T47D (cell line): ENCODE measurements at regions not wholly inside any gene's neighbourhood (a gene's known extent, or its start where the extent isn't known, plus 50 kb on each side); places are given as distances from the start of the nearest gene placed in this dataset.
"Not testable (repeated sequence)": the region's sequence is repeated elsewhere in the genome, so short reads cannot be mapped to it uniquely, and the experiment has no call there.

ENCODE experiments used
- DNase-seq, 2 experiments: peaks; one replicate each; pipeline versions ENCODE4 v3.0.0 to v3.0.0-alpha.2; 2011 to 2012; ENCODE audit warnings: low read depth in 1 of 2, low spot score in 1 of 2
- JUND ChIP-seq: IDR thresholded peaks from 2 replicates; pipeline ENCODE4 v1.6.1; 2012; ENCODE audit warnings: low read depth
- in situ Hi-C: cut with HindIII; loops from 2 replicates; pipeline ENCODE4 v1.10.0; 2016; ENCODE audit warnings: low sequenced_read_pairs, low pct_unique_long_range_greater_than_20kb

DNA sequence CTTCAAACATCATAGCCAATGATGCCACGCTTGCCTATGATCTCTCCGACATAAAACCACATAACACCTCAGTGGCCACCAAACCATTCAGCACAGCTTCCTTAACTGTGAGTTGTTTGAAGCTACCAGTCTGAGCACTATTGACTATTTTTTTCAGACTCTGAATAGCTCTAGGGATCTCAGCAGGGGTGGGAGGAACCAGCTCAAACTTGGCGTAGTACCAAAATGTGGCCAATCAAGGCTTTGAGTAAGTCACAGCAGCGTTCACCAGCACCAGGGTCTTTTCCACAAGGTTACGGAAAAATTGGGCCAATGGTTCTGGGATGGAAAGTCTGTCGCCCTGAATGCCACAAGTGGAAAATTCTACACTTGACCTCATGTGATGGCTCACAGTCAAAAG is 70.6 kb downstream of the SMPDL3A start:
- in situ Hi-C loops, result no loop called here
- DNase-seq, result no peak
- no peak for TF ChIP-seq JUND

DNA sequence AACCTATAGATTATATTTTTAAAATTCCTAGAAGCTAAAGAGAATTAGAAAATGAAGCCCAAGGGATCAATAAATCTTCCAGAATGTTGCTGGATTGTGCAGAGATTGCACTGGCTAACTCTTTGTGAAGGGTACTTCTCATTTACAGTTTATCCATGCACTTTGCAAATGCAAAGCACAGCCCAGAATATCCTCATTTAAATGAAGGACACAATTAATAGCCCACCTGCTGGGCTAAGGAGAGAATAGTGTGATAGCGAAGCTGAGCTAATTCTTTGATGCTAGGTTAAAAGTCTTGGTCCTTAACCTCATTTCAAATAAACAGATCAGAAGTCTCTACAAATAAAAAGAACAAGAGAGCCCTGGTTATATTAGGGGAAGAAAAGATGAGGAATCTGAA is 72.5 kb downstream of the SMPDL3A start:
- no peak for DNase-seq
- no peak for TF ChIP-seq JUND
- in situ Hi-C loops, result no loop called here

DNA sequence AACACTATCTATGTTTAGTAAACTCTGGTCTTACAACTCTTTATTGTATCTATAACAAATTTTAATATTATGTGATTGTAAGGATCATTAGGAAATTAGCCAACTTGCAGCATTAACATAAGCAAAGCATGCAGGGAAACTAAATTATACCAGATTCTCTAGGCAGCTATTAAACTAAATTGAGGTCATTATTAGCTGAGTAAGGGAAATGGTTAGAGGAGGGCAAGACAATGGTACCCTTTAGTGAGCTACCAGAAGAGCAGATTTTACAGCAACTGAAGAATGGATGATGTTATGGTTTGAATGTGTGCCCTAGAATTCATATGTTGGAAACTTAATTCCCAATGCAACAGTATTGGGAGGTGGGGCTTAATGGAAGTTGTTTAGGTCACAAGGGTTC is 79.1 kb downstream of the SMPDL3A start:
- DNase-seq, result no peak
- in situ Hi-C loops, result no loop called here
- no peak for TF ChIP-seq JUND

DNA sequence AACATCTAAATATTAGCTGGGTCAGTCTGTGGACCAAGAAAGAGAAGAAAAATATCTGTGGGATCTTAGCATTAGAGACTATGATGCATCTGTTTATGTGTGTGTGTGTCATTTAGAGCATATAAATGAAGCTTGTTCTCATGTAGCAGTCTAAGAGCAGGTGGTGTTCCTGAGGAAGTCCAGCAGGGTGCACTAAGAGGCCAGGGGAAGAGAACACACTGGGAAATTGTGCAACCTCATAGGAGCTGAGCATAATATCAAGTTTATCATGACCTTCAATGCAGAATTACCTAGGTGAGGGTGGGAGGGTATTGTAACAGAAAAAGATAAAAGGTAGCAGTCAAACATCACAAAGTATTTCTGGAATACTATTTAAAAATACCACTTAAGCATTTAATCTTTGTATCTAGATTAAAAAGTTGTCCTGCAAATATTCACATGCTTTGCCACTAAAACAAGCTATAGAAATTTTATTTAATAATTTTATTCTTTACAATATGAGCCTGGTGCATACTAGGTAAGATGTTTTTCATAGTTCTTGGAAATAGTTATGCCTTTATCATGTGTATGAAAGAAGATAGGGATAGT is 80.5 kb downstream of the SMPDL3A start:
- in situ Hi-C loops, result no loop called here
- TF ChIP-seq JUND, result no peak
- DNase-seq, result peak; percentile 18 to 71

DNA sequence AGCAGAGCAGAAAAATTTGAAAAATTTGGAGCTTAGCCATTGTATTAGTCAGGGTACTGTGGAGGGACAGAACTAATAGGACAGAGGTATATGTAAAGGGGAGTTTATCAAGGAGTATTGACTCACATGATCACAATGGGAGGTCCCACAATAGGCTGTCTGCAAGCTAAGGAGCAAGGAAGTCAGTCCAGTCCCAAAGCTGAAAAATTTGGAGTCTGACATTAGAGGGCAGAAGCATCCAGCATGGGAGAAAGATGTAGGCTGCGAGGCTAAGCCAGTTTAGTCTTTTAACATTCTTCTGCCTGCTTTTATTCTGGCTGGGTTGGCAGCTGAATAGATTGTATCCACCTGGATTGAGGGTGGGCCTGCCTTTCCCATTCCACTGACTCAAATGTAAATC is 82.0 kb downstream of the SMPDL3A start:
- DNase-seq, result peak in 1 of 2 experiments; percentile 19
- in situ Hi-C loops, result no loop called here
- TF ChIP-seq JUND, result no peak

DNA sequence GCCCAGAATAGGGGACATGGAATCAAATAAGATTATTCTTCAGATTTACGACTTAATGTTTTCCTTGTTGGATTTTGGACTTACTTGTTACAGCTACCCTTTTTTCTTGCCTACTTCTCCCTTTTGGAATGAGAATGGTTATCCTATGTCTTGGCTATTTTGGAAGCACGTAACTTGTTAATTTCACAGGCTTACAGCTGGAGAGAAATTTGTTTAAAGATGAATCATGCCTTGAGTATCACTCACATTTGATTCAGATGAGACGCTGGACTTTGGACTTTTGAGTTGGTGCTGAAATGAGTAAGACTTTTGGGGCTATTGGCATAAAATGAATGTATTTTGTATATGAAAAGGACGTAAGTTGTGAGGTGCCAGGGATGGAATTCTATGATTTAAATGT is 83.3 kb downstream of the SMPDL3A start:
- no peak for TF ChIP-seq JUND
- no peak for DNase-seq
- in situ Hi-C loops, result no loop called here

DNA sequence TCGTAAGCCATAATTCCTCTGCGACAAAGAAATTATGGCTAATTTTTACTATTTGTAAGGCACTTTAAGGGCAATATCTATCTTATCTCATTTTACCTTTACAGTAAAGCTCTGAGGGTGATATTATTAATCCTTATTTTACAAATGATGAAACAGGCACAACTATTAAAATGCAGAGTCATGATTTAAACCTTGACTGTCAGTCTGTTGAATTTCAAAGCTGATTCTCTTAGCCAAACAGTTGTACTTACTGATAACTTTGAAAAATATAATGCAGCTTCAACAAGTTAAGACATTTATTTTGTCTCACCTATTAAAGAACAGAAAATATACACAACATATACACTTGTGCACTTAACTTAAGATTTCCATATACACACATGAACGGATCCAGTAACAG is 88.2 kb downstream of the SMPDL3A start:
- TF ChIP-seq JUND, result no peak
- in situ Hi-C loops, result no loop called here
- no peak for DNase-seq

DNA sequence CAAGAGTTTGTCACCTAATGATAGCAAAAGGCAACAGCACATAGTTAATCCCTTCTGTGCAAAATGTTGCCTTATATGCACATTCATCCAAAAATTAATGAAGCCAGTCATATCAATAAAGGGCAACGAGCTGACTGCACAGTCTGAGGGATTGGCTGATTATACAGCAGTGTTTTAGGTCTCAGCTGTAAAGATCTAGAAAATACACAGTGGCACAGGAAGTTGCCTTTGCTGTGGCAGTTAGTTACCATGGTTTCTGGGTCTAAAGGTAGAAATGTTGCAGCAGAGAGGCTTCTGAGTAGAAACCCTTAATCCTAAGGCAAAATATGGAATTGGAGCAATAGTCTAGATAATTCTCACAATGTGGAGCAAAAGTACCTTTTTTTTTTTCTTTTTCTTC is 89.7 kb downstream of the SMPDL3A start:
- in situ Hi-C loops, result no loop called here
- TF ChIP-seq JUND, result no peak
- no peak for DNase-seq

DNA sequence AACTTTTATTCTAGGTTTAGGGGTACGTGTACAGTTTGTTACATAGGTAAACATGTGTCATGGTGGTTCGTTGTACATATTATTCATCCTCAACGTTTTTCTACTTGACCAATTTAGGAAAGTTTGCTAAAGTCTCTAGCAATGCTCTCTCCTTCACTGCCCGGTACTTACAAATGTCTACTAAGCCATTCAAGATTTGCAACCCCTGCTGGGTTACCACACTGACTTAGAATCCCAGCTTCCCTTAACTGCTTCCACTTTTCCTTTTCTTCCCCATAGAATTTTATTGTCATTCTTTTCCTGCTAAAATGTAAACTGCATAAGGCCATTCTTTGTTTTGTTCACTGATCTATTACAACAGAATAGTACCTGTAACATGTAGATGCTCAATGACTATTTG is 97.4 kb downstream of the SMPDL3A start:
- in situ Hi-C loops, result no loop called here
- TF ChIP-seq JUND, result no peak
- DNase-seq, result no peak

DNA sequence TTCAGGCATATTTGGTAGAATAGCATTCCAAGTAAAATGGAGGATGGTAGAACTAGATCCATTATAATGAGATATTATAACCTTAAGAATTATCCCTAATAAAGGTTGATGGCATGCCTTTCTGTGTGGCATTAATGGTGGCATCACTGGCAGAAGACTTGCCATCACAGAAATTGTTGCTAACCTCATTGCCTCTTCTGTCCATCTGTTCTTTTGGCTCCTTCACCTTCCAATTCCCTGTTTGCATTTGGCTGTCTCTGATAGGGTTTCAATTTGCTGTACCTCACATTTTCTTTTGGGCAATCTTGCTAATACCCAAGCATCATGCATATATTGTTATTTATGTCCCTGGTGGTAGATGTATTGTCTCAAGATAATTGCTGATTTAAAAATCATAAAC is 98.9 kb downstream of the SMPDL3A start:
- no peak for DNase-seq
- TF ChIP-seq JUND, result no peak
- in situ Hi-C loops, result no loop called here

DNA sequence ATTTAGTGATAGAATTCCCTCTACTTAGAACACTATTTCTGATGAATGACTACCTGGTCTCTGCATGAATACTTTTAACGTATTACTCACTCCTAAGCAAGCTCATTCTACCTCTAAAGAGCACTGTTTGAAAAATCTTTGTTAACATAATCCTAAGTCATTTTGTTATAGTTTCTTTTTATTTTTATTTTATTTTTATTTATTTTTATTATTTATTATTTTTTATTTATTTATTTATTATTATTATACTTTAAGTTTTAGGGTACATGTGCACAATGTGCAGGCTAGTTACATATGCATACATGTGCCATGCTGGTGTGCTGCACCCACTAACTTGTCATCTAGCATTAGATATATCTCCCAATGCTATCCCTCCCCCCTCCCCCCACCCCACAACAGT is 99.6 kb downstream of the SMPDL3A start:
- in situ Hi-C loops, DNase-seq: not testable (repeated sequence)

DNA sequence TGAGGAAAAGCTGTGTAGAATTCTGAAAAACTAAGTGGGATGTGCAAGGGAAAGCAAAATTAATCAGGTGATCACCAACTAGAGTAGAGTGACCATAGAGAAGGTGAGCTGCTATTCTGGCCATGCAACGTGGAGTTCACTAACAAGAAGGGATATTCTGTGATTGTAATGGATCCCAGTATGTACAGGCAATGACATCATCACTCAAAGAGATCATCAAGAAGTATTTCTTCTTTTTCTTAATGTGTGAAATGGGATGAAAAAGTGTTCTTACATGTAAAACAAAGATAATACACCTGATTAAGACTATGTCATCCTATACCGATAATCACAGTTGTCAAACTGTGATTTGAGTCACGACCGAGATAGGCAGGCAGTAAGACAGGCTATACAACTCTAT is 101.2 kb downstream of the SMPDL3A start:
- no peak for TF ChIP-seq JUND
- DNase-seq, result no peak
- in situ Hi-C loops, result no loop called here

DNA sequence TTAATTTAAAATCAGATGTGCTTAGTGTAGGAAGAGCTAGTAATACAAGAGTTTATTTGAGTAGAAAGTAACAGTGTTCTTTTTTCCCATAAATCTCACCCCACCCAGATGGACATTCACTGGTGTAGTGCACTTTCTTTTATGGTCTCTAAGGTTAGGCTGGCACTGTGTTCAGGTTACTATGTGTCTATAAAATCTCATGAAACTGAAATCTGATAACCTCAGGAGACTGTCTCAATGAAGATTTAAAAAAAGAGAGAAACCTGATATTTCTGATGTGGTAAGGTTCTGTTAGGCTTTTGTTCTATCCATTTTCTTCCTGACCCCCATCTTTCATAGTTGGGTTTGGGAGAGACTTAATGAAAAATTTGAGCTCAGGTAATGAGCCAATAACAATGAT is 101.2 kb upstream of the CLVS2 start:
- no peak for DNase-seq
- in situ Hi-C loops, result no loop called here
- TF ChIP-seq JUND, result no peak

DNA sequence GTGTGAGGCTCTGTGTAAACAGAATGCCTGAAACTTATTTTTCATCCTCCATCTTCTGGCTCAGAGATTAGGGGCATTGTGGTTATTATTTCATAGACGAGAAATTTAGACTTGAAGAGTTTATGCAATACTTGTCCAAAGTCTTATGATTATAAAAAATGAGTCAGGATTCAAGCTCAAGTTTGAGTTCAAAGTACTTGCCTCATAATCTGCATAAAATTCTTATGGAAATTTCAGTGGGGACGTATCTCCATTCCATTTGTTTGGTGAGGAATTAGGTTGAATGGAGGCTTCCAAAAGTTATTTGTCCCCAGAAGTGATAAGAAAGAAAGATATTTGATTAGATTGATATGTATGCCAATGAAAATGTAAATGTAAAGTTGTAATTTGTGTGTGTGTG is 93.7 kb upstream of the CLVS2 start:
- no peak for TF ChIP-seq JUND

More for the DNA sequence above, 93.7 kb upstream of the CLVS2 start:
- in situ Hi-C loops, result no loop called here
- no peak for DNase-seq
